ENCODE measurements at regions not wholly inside any gene's neighbourhood (a gene's known extent, or its start where the extent isn't known, plus 50 kb on each side); places are given as distances from the start of the nearest gene placed in this dataset.

DNA sequence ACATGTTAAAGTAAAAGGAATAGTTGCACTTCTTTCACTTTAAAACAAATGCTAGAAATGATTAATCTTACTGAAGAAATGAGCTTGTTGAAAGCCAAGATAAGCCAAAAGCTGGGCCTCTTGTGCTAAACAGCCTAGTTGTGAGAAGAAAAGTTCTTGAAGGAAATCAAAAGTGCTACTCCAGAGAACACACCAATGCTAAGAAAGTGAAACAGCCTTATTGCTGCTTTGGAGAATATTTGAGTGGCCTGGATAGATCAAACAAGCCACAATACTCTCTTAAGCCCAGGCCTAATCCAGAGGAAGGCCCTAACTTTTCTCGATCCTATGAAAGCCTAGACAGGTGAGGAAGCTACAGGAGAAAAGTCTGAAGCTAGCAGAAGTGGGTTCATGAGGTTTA is 967.9 kb upstream of the INTU start:
- TF ChIP-seq, protein P1, sequence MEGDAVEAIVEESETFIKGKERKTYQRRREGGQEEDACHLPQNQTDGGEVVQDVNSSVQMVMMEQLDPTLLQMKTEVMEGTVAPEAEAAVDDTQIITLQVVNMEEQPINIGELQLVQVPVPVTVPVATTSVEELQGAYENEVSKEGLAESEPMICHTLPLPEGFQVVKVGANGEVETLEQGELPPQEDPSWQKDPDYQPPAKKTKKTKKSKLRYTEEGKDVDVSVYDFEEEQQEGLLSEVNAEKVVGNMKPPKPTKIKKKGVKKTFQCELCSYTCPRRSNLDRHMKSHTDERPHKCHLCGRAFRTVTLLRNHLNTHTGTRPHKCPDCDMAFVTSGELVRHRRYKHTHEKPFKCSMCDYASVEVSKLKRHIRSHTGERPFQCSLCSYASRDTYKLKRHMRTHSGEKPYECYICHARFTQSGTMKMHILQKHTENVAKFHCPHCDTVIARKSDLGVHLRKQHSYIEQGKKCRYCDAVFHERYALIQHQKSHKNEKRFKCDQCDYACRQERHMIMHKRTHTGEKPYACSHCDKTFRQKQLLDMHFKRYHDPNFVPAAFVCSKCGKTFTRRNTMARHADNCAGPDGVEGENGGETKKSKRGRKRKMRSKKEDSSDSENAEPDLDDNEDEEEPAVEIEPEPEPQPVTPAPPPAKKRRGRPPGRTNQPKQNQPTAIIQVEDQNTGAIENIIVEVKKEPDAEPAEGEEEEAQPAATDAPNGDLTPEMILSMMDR (IDR thresholded peaks at IDR 0.05; ENCODE audit: insufficient read depth, low read depth, low read length) = no peak
- no peak for TF ChIP-seq EZH2 (IDR thresholded peaks at IDR 0.05; ENCODE audit: insufficient read depth, low read length)
